Testis (tissue), 2 donors: ENCODE measurements at regions not wholly inside any gene's neighbourhood (a gene's known extent, or its start where the extent isn't known, plus 50 kb on each side); places are given as distances from the start of the nearest gene placed in this dataset.

ENCODE experiments used
- DNase-seq: peaks from one replicate; pipeline ENCODE4 v3.0.0-alpha.2; 2019
- H3K27ac ChIP-seq, 2 donors: fragments of 200-600 bp; sonication (generic); one replicate each; pipeline ENCODE4 v1.5.1; 2019
- H3K27me3 ChIP-seq: fragments of 200-600 bp; sonication (generic); one replicate; pipeline ENCODE4 v1.5.1; 2019
- H3K36me3 ChIP-seq: fragments of 200-600 bp; sonication (generic); one replicate; pipeline ENCODE4 v1.5.1; 2017; ENCODE audit warnings: low read depth; ENCODE audit errors: missing control alignments
- H3K4me1 ChIP-seq: fragments of 200-600 bp; sonication (generic); one replicate; pipeline ENCODE4 v1.5.1; 2019
- H3K4me3 ChIP-seq, 2 donors: fragments of 200-600 bp; sonication (generic); one replicate each; pipeline ENCODE4 v1.5.1; 2017 to 2019
- H3K9me3 ChIP-seq: fragments of 200-600 bp; sonication (generic); one replicate; pipeline ENCODE4 v1.5.1; 2017
- POLR2A ChIP-seq: fragments of 450-650 bp; IDR thresholded peaks from one replicate; pipeline ENCODE4 v1.6.1; 2017; ENCODE audit warnings: antibody characterized with exemption, mild to moderate bottlenecking, moderate library complexity
- WGBS, 2 donors: methylation state at CpG; one replicate each; pipeline ENCODE4 v1.1.5; 2018; 5-methylcytosine and 5-hydroxymethylcytosine counted together
- intact Hi-C: fragments of 100-400 bp; cut with DNase I; formaldehyde crosslinking; loops from one replicate; pipeline ENCODE4 v1.15.1; 2023; ENCODE audit warnings: low total_unique reads
- TF ChIP-seq, protein P1 (sequence below), 3 experiments: fragments of 450-650 bp in 2 of 3; fragments of 200-600 bp in 1 of 3; sonication (generic) in 1 of 3; IDR thresholded peaks; one replicate each; pipeline ENCODE4 v1.5.1; 2016 to 2019; ENCODE audit warnings: antibody characterized with exemption in 3 of 3, mild to moderate bottlenecking in 2 of 3, moderate library complexity in 1 of 3

DNA sequence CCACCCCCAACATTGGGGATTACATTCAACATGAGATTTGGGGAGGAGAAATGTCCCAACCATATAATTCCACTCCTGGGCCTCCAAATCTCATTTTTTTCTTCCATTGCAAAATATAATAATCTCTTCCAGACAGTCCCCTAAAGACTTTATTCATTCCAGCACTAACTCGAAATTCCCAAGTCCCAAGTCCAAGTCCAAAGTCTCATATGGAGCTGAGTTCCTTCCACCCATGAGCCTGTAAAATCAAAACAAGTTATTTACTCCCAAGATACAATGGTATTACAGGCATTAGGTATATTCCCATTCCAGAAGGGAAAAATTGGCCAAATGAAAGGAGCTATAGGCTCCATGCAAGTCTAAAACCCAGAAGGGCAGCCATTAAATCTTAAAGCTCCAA, 56.7 kb downstream of the P2RY1 start:
- Histone ChIP-seq H3K4me1 (no peaks in the 10 kb centered on the region), H3K27me3 (no peaks in the 10 kb centered on the region), H3K4me3 (no peak overlapping the region), H3K27ac (no peak overlapping the region), H3K9me3 (no peaks in the 10 kb centered on the region), H3K36me3 (no peaks in the 10 kb centered on the region)
- no peak for DNase-seq
- TF ChIP-seq, protein P1, sequence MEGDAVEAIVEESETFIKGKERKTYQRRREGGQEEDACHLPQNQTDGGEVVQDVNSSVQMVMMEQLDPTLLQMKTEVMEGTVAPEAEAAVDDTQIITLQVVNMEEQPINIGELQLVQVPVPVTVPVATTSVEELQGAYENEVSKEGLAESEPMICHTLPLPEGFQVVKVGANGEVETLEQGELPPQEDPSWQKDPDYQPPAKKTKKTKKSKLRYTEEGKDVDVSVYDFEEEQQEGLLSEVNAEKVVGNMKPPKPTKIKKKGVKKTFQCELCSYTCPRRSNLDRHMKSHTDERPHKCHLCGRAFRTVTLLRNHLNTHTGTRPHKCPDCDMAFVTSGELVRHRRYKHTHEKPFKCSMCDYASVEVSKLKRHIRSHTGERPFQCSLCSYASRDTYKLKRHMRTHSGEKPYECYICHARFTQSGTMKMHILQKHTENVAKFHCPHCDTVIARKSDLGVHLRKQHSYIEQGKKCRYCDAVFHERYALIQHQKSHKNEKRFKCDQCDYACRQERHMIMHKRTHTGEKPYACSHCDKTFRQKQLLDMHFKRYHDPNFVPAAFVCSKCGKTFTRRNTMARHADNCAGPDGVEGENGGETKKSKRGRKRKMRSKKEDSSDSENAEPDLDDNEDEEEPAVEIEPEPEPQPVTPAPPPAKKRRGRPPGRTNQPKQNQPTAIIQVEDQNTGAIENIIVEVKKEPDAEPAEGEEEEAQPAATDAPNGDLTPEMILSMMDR (IDR thresholded peaks at IDR 0.05): no peak
- no peak for TF ChIP-seq POLR2A
- intact Hi-C loops: no loop called here
- 38 to 80% methylated on average over 1 of the region's 1 CpG for WGBS, 2 donors

DNA sequence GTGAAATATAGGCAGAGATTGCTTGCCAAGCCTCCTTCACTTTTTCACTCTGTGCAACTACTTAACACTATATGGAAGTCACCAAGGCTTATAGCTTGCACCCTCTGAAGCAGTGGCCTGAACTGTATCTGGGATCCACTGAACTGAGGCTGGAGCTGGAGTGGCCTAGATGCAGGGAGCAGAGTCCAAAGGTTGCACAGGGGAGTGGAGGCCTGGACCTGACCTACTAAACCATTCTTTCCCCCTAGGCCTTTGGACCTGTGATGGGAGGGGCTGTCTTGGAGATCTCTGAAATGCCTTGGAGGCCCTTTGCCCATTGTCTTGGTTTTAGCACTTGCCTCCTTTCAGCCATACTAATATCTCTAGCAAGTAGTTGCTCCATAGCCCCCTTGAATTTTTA, 57.5 kb downstream of the P2RY1 start:
- H3K9me3 ChIP-seq: no peaks in the 10 kb centered on the region
- no peaks in the 10 kb centered on the region for H3K27me3 ChIP-seq
- intact Hi-C loops: no loop called here
- no peak for DNase-seq
- TF ChIP-seq POLR2A: no peak
- no peaks in the 10 kb centered on the region for H3K36me3 ChIP-seq
- H3K4me1 ChIP-seq: no peaks in the 10 kb centered on the region
- H3K27ac ChIP-seq: no peak overlapping the region
- H3K4me3 ChIP-seq: no peak overlapping the region

DNA sequence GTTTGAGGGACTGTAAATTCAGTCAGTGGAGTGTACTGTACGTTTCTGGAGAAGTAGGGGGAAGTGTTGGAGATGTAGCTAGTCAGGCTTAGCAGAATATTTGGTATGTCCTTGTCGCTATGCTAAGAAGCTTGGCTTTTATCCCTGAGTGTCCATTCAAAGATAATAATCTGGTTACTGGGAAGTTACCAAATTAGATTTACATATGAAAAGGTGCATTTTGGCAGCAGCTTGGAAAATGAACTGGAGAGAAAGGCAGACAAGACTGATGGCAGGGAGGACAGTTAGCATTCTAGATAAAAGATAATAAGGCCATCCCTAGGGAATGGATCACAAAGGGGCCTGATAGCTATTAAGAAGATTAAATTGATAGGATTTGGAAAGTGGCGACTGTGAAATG, 58.7 kb downstream of the P2RY1 start:
- no peak overlapping the region for H3K4me3 ChIP-seq
- no peaks in the 10 kb centered on the region for H3K36me3 ChIP-seq
- H3K9me3 ChIP-seq: no peaks in the 10 kb centered on the region
- no peaks in the 10 kb centered on the region for H3K4me1 ChIP-seq
- TF ChIP-seq, protein P1 (IDR thresholded peaks at IDR 0.05): no peak
- no peak for TF ChIP-seq POLR2A
- WGBS, 2 donors: 72 to 82% methylated on average over 3 of the region's 3 CpGs
- H3K27me3 ChIP-seq: no peaks in the 10 kb centered on the region
- intact Hi-C loops: no loop called here
- no peak overlapping the region for H3K27ac ChIP-seq
- DNase-seq: no peak

DNA sequence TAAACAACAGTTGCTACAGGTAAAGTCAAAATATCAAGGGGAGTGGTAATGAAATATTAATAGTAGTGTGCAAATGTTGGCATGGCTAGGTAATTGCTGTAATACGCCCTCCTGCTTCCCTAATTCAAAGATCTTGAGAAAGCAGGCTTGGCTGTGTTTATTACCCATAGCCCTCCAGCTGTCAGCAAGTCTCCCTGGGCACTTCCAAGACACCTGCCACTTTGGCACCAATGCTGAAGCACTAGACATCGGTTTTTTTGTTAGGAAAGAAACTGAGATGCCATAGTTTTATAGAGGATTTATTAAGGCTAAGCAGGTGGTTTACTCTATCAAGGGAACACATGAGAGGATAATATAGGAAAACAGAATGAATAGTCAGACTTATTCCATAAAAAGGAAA, 64.4 kb downstream of the P2RY1 start:
- no peak overlapping the region for H3K4me3 ChIP-seq
- no peak for TF ChIP-seq POLR2A
- TF ChIP-seq, protein P1 (IDR thresholded peaks at IDR 0.05): no peak
- no peaks in the 10 kb centered on the region for H3K27me3 ChIP-seq
- no peaks in the 10 kb centered on the region for H3K36me3 ChIP-seq
- no peaks in the 10 kb centered on the region for H3K4me1 ChIP-seq
- H3K9me3 ChIP-seq: no peaks in the 10 kb centered on the region
- no peak overlapping the region for H3K27ac ChIP-seq
- WGBS, 2 donors: 88 to 96% methylated on average over 2 of the region's 2 CpGs
- intact Hi-C loops: no loop called here
- DNase-seq: no peak

DNA sequence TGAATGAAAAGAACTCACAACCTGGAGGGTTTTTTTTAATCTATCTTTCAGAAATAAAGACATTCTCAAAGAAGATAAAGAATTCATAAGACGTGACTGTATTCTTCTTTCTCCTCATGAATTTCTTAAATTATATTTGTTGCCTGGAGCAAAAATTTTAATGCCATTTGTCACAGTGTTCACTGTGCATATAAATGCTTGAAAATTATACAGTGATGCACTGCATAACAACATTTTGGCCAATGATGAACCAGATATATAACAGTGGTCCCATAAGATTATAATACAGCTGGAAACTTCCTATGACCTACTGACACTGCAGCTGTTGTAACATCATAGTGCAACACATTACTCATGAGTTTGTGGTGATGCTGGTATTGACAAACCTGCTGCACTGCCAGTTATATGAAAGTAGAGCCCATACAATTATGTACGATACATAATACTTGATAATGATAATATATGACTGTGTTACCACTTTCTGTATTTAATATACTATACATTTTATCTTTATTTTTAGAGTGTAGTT, 67.3 kb downstream of the P2RY1 start:
- DNase-seq: no peak

More for the DNA sequence above, 67.3 kb downstream of the P2RY1 start:
- H3K36me3 ChIP-seq: no peaks in the 10 kb centered on the region
- H3K27ac ChIP-seq: no peak overlapping the region
- no peak for TF ChIP-seq POLR2A
- TF ChIP-seq, protein P1 (IDR thresholded peaks at IDR 0.05): no peak
- intact Hi-C loops: no loop called here
- H3K4me3 ChIP-seq: no peak overlapping the region
- H3K4me1 ChIP-seq: no peaks in the 10 kb centered on the region
- no peaks in the 10 kb centered on the region for H3K27me3 ChIP-seq
- WGBS, 2 donors: 87 to 94% methylated on average over 2 of the region's 2 CpGs
- no peaks in the 10 kb centered on the region for H3K9me3 ChIP-seq
